ENCODE measurements at regions not wholly inside any gene's neighbourhood (a gene's known extent, or its start where the extent isn't known, plus 50 kb on each side); places are given as distances from the start of the nearest gene placed in this dataset.

DNA sequence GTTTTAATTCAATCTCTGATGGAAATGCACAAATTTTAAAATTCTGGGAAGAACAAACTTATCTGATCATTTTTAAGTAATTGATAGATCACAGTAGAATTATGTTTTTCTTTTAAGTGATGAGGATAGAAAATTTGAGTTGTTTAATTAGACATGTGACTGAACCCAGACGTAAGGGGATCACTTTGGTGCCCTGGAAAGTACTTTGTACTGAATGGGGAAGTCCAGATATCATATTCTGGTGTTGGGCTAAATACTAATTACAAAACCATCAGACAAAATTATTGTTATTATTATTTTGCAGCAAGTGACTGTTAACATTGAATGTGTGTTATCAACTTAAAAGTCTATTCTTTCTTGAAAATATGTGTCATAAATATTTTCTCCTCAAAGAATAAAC lies 994.6 kb downstream of the TSN start:
- no peak for FAIRE-seq
- no peak for ATAC-seq
- no peak for DNase-seq
- Histone ChIP-seq H3K36me3 (no peaks in the 10 kb centered on the region), H3K4me3 (no peak overlapping the region), H3K27ac (no peak overlapping the region), H3K9me3 (no peaks in the 10 kb centered on the region), H3K27me3 (no peaks in the 10 kb centered on the region), H3K4me1 (no peaks in the 10 kb centered on the region)
- intact Hi-C loops (cut with DNase I): no loop called here
- TF ChIP-seq, protein P1, sequence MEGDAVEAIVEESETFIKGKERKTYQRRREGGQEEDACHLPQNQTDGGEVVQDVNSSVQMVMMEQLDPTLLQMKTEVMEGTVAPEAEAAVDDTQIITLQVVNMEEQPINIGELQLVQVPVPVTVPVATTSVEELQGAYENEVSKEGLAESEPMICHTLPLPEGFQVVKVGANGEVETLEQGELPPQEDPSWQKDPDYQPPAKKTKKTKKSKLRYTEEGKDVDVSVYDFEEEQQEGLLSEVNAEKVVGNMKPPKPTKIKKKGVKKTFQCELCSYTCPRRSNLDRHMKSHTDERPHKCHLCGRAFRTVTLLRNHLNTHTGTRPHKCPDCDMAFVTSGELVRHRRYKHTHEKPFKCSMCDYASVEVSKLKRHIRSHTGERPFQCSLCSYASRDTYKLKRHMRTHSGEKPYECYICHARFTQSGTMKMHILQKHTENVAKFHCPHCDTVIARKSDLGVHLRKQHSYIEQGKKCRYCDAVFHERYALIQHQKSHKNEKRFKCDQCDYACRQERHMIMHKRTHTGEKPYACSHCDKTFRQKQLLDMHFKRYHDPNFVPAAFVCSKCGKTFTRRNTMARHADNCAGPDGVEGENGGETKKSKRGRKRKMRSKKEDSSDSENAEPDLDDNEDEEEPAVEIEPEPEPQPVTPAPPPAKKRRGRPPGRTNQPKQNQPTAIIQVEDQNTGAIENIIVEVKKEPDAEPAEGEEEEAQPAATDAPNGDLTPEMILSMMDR (IDR thresholded peaks at IDR 0.05): no peak
- WGBS, 2 donors: 58 to 65% methylated on average over 1 of the region's 1 CpG

DNA sequence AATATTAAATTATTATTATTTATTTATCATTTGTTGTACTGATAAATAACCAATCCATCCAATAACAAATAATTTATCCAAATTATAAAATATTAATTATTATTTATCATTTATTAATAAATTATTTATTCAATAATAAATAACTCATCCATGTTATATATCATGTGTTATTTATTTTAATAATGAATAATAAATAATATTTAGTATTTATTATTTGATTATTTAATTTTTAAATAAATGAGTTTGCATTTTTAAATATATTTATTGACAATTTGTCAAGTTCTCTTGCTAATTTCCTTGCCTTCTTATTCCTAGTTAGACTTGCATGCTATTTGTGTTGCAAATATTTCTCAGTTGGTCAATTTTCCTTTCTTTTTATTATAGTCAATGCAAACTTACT lies 995.4 kb downstream of the TSN start:
- H3K36me3 ChIP-seq: no peaks in the 10 kb centered on the region
- DNase-seq (no peak), FAIRE-seq (peak; percentile 97), ATAC-seq (no peak)
- TF ChIP-seq, protein P1 (IDR thresholded peaks at IDR 0.05): no peak
- H3K4me1 ChIP-seq: no peaks in the 10 kb centered on the region
- H3K27ac ChIP-seq: no peak overlapping the region
- no peak overlapping the region for H3K4me3 ChIP-seq
- H3K9me3 ChIP-seq: no peaks in the 10 kb centered on the region
- no peaks in the 10 kb centered on the region for H3K27me3 ChIP-seq
- intact Hi-C loops (cut with DNase I): no loop called here

- FAIRE-seq (no peak), ATAC-seq (no peak), DNase-seq (no peak)
- Histone ChIP-seq H3K4me3 (no peak overlapping the region), H3K27me3 (no peaks in the 10 kb centered on the region), H3K27ac (no peak overlapping the region), H3K36me3 (no peaks in the 10 kb centered on the region), H3K9me3 (no peaks in the 10 kb centered on the region), H3K4me1 (no peaks in the 10 kb centered on the region)
- TF ChIP-seq, protein P1 (IDR thresholded peaks at IDR 0.05): no peak
- WGBS, 2 donors: 58 to 74% methylated on average over 2 of the region's 2 CpGs
- intact Hi-C loops (cut with DNase I): no loop called here
These were observed 997.9 kb downstream of the TSN start for GRCh38 chr2:122753336-122753735.

DNA sequence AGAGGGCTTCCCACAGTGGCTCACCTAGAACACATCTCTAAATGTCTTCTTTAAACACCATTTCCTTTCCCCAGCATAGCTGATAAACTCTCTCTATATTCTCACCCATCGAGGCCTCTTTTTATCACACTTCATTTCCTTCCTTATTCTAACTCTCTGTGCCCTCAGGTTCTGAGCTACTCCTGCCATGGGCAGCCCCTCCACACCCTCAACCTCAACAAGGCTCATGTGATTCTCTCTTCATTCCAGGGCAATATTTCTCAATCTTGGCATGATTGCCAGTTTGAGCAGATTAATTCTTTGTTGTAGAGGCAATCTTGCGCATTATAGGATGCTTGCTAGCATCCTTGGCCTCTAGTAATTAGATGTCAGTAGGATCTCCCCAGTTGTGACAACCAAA lies 999.1 kb downstream of the TSN start:
- Histone ChIP-seq H3K4me1 (no peaks in the 10 kb centered on the region), H3K4me3 (no peak overlapping the region), H3K36me3 (no peaks in the 10 kb centered on the region), H3K9me3 (no peaks in the 10 kb centered on the region), H3K27ac (no peak overlapping the region), H3K27me3 (no peaks in the 10 kb centered on the region)
- ATAC-seq (no peak), DNase-seq (no peak), FAIRE-seq (no peak)
- WGBS, 2 donors: 67 to 68% methylated on average over 2 of the region's 2 CpGs
- intact Hi-C loops (cut with DNase I): no loop called here
- TF ChIP-seq, protein P1 (IDR thresholded peaks at IDR 0.05): no peak

- intact Hi-C loops (cut with DNase I): no loop called here
- no peak for DNase-seq
- no peaks in the 10 kb centered on the region for H3K36me3 ChIP-seq
- no peak for FAIRE-seq
- no peaks in the 10 kb centered on the region for H3K4me1 ChIP-seq
- TF ChIP-seq, protein P1 (IDR thresholded peaks at IDR 0.05): no peak
- 69 to 91% methylated on average over 3 of the region's 3 CpGs for WGBS, 2 donors
- H3K27ac ChIP-seq: no peak overlapping the region
- H3K4me3 ChIP-seq: no peak overlapping the region
- H3K27me3 ChIP-seq: no peaks in the 10 kb centered on the region
- no peak for ATAC-seq
- H3K9me3 ChIP-seq: no peaks in the 10 kb centered on the region
These were observed 999.9 kb downstream of the TSN start for GRCh38 chr2:122755281-122755780.
